Activated CD4-positive, alpha-beta T cell treated with anti-CD3 and anti-CD28 coated beads for 36 hours (primary cell): ENCODE measurements at regions not wholly inside any gene's neighbourhood (a gene's known extent, or its start where the extent isn't known, plus 50 kb on each side); places are given as distances from the start of the nearest gene placed in this dataset.
"Not testable (repeated sequence)": the region's sequence is repeated elsewhere in the genome, so short reads cannot be mapped to it uniquely, and the experiment has no call there.

Experiments
- ATAC-seq: fragments of 200-7000 bp; cut with Tn5 transposase; one replicate; pipeline ENCODE4 v1.10.0; 2021; ENCODE audit warnings: mild to moderate bottlenecking, moderate library complexity
- CTCF ChIA-PET: fragments of 350-600 bp; sonication (Branson Sonifier 250); formaldehyde crosslinking; loops from one replicate; lab custom pipeline; 2021; ENCODE audit warnings: antibody characterized with exemption; lab: Charles Lee
- POLR2A ChIA-PET: fragments of 350-600 bp; sonication (Branson Sonifier 250); formaldehyde crosslinking; loops from one replicate; lab custom pipeline; 2021; ENCODE audit warnings: antibody characterized with exemption, inconsistent platforms; lab: Charles Lee
- DNase-seq: peaks from one replicate; pipeline ENCODE4 v3.0.0-alpha.2; 2020
- H3K27ac Mint-ChIP-seq: one replicate; pipeline ENCODE4 v1.8.0; 2021; ENCODE audit warnings: mixed read lengths
- H3K27me3 Mint-ChIP-seq: one replicate; pipeline ENCODE4 v1.8.0; 2021; ENCODE audit warnings: mixed read lengths
- H3K36me3 Mint-ChIP-seq: one replicate; pipeline ENCODE4 v1.8.0; 2021; ENCODE audit warnings: low read depth, mixed read lengths
- H3K4me1 Mint-ChIP-seq: one replicate; pipeline ENCODE4 v1.8.0; 2021; ENCODE audit warnings: mixed read lengths
- H3K4me3 Mint-ChIP-seq: one replicate; pipeline ENCODE4 v1.8.0; 2021; ENCODE audit warnings: mild to moderate bottlenecking, moderate library complexity, mixed read lengths
- H3K9me3 Mint-ChIP-seq: one replicate; pipeline ENCODE4 v1.8.0; 2021; ENCODE audit warnings: low read depth, mixed read lengths
- intact Hi-C, 2 experiments: fragments of 100-400 bp; cut with DNase I in 1 of 2; cut with micrococcal nuclease in 1 of 2; formaldehyde crosslinking; loops; one replicate each; pipeline versions ENCODE4 v1.14.2 to v1.15.1; 2022 to 2024; cut with DNase I, micrococcal nuclease

GRCh38 chr6:81590314-81590691 is 162.2 kb downstream of the TENT5A start:
- POLR2A ChIA-PET: no interaction called here
- no peaks in the 10 kb centered on the region for H3K27me3 Mint-ChIP-seq
- intact Hi-C loops: no loop called here

GRCh38 chr6:81589465-81590313 is 162.8 kb downstream of the TENT5A start:
- ATAC-seq (no peak), DNase-seq (no peak)
- H3K4me3 Mint-ChIP-seq: no peak overlapping the region
- no peaks in the 10 kb centered on the region for H3K4me1 Mint-ChIP-seq
- no peak overlapping the region for H3K27ac Mint-ChIP-seq
- no peaks in the 10 kb centered on the region for H3K36me3 Mint-ChIP-seq
- peaks cover 11% of the 10 kb centered on the region for H3K9me3 Mint-ChIP-seq
- ChIA-PET CTCF (interaction anchor here (0.6 to 0.7 kb wide), 2 partner anchors 173 to 682 kb away, joined by 3 to 4 read pairs; no protein-coding TSS in a partner anchor), POLR2A (no interaction called here)
- intact Hi-C loops: no loop called here
- H3K27me3 Mint-ChIP-seq: no peaks in the 10 kb centered on the region

More at GRCh38 chr6:81590314-81590691, 162.2 kb downstream of the TENT5A start:
- Mint-ChIP-seq H3K27ac (no peak overlapping the region), H3K4me3 (no peak overlapping the region), H3K9me3 (peaks cover 7% of the 10 kb centered on the region), H3K36me3 (no peaks in the 10 kb centered on the region), H3K4me1 (no peaks in the 10 kb centered on the region)
- no peak for ATAC-seq
- CTCF ChIA-PET: interaction anchor here (0.6 kb wide), 1 partner anchor 174 kb away, joined by 4 read pairs; no protein-coding TSS in a partner anchor
- no peak for DNase-seq

- H3K36me3 Mint-ChIP-seq, intact Hi-C loops, H3K27ac Mint-ChIP-seq, ATAC-seq, H3K27me3 Mint-ChIP-seq, DNase-seq, H3K4me1 Mint-ChIP-seq, POLR2A ChIA-PET, H3K4me3 Mint-ChIP-seq, CTCF ChIA-PET: not testable (repeated sequence)
- peaks cover 15% of the 10 kb centered on the region for H3K9me3 Mint-ChIP-seq
Measured at GRCh38 chr6:81585686-81586085, 166.8 kb downstream of the TENT5A start.

- H3K4me3 Mint-ChIP-seq, ATAC-seq, CTCF ChIA-PET, intact Hi-C loops, DNase-seq, H3K27me3 Mint-ChIP-seq, H3K36me3 Mint-ChIP-seq, H3K4me1 Mint-ChIP-seq, H3K27ac Mint-ChIP-seq, POLR2A ChIA-PET: not testable (repeated sequence)
- H3K9me3 Mint-ChIP-seq: peaks cover 15% of the 10 kb centered on the region
Measured at GRCh38 chr6:81584156-81584555, 168.3 kb downstream of the TENT5A start.

- H3K9me3 Mint-ChIP-seq: no peaks in the 10 kb centered on the region
- H3K27me3 Mint-ChIP-seq: no peaks in the 10 kb centered on the region
- intact Hi-C loops: no loop called here
- ChIA-PET POLR2A (no interaction called here), CTCF (no interaction called here)
- no peak overlapping the region for H3K27ac Mint-ChIP-seq
- H3K4me3 Mint-ChIP-seq: no peak overlapping the region
- DNase-seq (no peak), ATAC-seq (no peak)
- no peaks in the 10 kb centered on the region for H3K4me1 Mint-ChIP-seq
- no peaks in the 10 kb centered on the region for H3K36me3 Mint-ChIP-seq
Measured at GRCh38 chr6:81575442-81575841, 177.0 kb downstream of the TENT5A start.

- DNase-seq (no peak), ATAC-seq (no peak)
- intact Hi-C loops: no loop called here
- Mint-ChIP-seq H3K27ac (no peak overlapping the region), H3K4me1 (no peaks in the 10 kb centered on the region), H3K27me3 (no peaks in the 10 kb centered on the region), H3K36me3 (no peaks in the 10 kb centered on the region), H3K4me3 (no peak overlapping the region), H3K9me3 (peaks cover 5% of the 10 kb centered on the region)
- CTCF ChIA-PET: no interaction called here
- POLR2A ChIA-PET: no interaction called here
Measured at GRCh38 chr6:81572020-81572419, 180.5 kb downstream of the TENT5A start.

- POLR2A ChIA-PET: no interaction called here
- intact Hi-C loops: no loop called here
- H3K4me1 Mint-ChIP-seq: no peaks in the 10 kb centered on the region
- no peaks in the 10 kb centered on the region for H3K27me3 Mint-ChIP-seq
- no peak for ATAC-seq
- no peak overlapping the region for H3K4me3 Mint-ChIP-seq
- no peak for DNase-seq
- H3K36me3 Mint-ChIP-seq: no peaks in the 10 kb centered on the region
- H3K9me3 Mint-ChIP-seq: peaks cover 5% of the 10 kb centered on the region
- no peak overlapping the region for H3K27ac Mint-ChIP-seq
- CTCF ChIA-PET: no interaction called here
Measured at GRCh38 chr6:81570681-81571080, 181.8 kb downstream of the TENT5A start.

GRCh38 chr6:81568973-81569372 is 183.5 kb downstream of the TENT5A start:
- no peak overlapping the region for H3K27ac Mint-ChIP-seq
- ChIA-PET CTCF (no interaction called here), POLR2A (no interaction called here)
- intact Hi-C loops: no loop called here
- no peak for ATAC-seq
- no peak overlapping the region for H3K4me3 Mint-ChIP-seq
- no peak for DNase-seq
- no peaks in the 10 kb centered on the region for H3K4me1 Mint-ChIP-seq
- H3K27me3 Mint-ChIP-seq: no peaks in the 10 kb centered on the region
- H3K36me3 Mint-ChIP-seq: no peaks in the 10 kb centered on the region
- H3K9me3 Mint-ChIP-seq: peaks cover 5% of the 10 kb centered on the region

GRCh38 chr6:81565071-81565470 is 187.4 kb downstream of the TENT5A start:
- H3K36me3 Mint-ChIP-seq: no peaks in the 10 kb centered on the region
- H3K4me3 Mint-ChIP-seq: no peak overlapping the region
- CTCF ChIA-PET: no interaction called here
- H3K27ac Mint-ChIP-seq: no peak overlapping the region
- POLR2A ChIA-PET: no interaction called here
- peaks cover 5% of the 10 kb centered on the region for H3K9me3 Mint-ChIP-seq
- DNase-seq: no peak
- no peak for ATAC-seq
- no peaks in the 10 kb centered on the region for H3K27me3 Mint-ChIP-seq
- no peaks in the 10 kb centered on the region for H3K4me1 Mint-ChIP-seq
- intact Hi-C loops: no loop called here

GRCh38 chr6:81564470-81565068 is 187.9 kb downstream of the TENT5A start:
- DNase-seq (no peak), ATAC-seq (no peak)
- H3K9me3 Mint-ChIP-seq: peaks cover 3% of the 10 kb centered on the region
- intact Hi-C loops: no loop called here
- CTCF ChIA-PET: no interaction called here
- no peak overlapping the region for H3K4me3 Mint-ChIP-seq
- H3K36me3 Mint-ChIP-seq: no peaks in the 10 kb centered on the region
- POLR2A ChIA-PET: no interaction called here
- no peak overlapping the region for H3K27ac Mint-ChIP-seq
- H3K27me3 Mint-ChIP-seq: no peaks in the 10 kb centered on the region
- no peaks in the 10 kb centered on the region for H3K4me1 Mint-ChIP-seq

- DNase-seq (no peak), ATAC-seq (no peak)
- Mint-ChIP-seq H3K4me1 (no peaks in the 10 kb centered on the region), H3K27me3 (no peaks in the 10 kb centered on the region), H3K9me3 (peaks cover 1% of the 10 kb centered on the region), H3K27ac (no peak overlapping the region), H3K36me3 (no peaks in the 10 kb centered on the region), H3K4me3 (no peak overlapping the region)
- POLR2A ChIA-PET: no interaction called here
- CTCF ChIA-PET: no interaction called here
- intact Hi-C loops: no loop called here
Measured at GRCh38 chr6:81562169-81562568, 190.3 kb downstream of the TENT5A start.

GRCh38 chr6:81561731-81562130 is 190.8 kb downstream of the TENT5A start:
- no peak for ATAC-seq

More at GRCh38 chr6:81561731-81562130, 190.8 kb downstream of the TENT5A start:
- intact Hi-C loops: no loop called here
- Mint-ChIP-seq H3K36me3 (no peaks in the 10 kb centered on the region), H3K9me3 (peaks cover 1% of the 10 kb centered on the region), H3K4me3 (no peak overlapping the region), H3K4me1 (no peaks in the 10 kb centered on the region), H3K27ac (no peak overlapping the region), H3K27me3 (no peaks in the 10 kb centered on the region)
- CTCF ChIA-PET: no interaction called here
- POLR2A ChIA-PET: no interaction called here
- no peak for DNase-seq
